ENCODE measurements at regions not wholly inside any gene's neighbourhood (a gene's known extent, or its start where the extent isn't known, plus 50 kb on each side); places are given as distances from the start of the nearest gene placed in this dataset.
A peak's percentile ranks its signal among the peaks of the same experiment; 100 is the strongest.

- no peak for TF ChIP-seq CTCF (IDR thresholded peaks at IDR 0.05)
- peaks cover 2% of the 10 kb centered on the region for H3K36me3 Mint-ChIP-seq (ENCODE audit: low read depth)
- H3K9me3 Mint-ChIP-seq (ENCODE audit: low read depth), result peaks cover 10% of the 10 kb centered on the region
- no peak overlapping the region for H3K4me3 Mint-ChIP-seq (ENCODE audit: unreplicated experiment)
- H3K27ac Mint-ChIP-seq (ENCODE audit: unreplicated experiment), result no peak overlapping the region
- H3K27me3 Mint-ChIP-seq (ENCODE audit: low read depth), result peaks cover 3% of the 10 kb centered on the region
- DNase-seq (ENCODE audit: low spot score), result no peak
- H3K4me1 Mint-ChIP-seq (ENCODE audit: low read depth), result peaks cover 10% of the 10 kb centered on the region
Measured at GRCh38 chr3:127049393-127049792, 66.5 kb downstream of the PLXNA1 start.

- TF ChIP-seq CTCF (IDR thresholded peaks at IDR 0.05), result no peak
- Mint-ChIP-seq H3K4me3 (ENCODE audit: unreplicated experiment) (no peak overlapping the region), H3K9me3 (ENCODE audit: low read depth) (peaks cover 10% of the 10 kb centered on the region), H3K27ac (ENCODE audit: unreplicated experiment) (no peak overlapping the region), H3K36me3 (ENCODE audit: low read depth) (peaks cover 2% of the 10 kb centered on the region), H3K4me1 (ENCODE audit: low read depth) (peaks cover under 1% of the 10 kb centered on the region), H3K27me3 (ENCODE audit: low read depth) (peaks cover 3% of the 10 kb centered on the region)
- peak; percentile 59 for DNase-seq (ENCODE audit: low spot score)
Measured at GRCh38 chr3:127050733-127051132, 67.8 kb downstream of the PLXNA1 start.

GRCh38 chr3:127052121-127052561 is 69.2 kb downstream of the PLXNA1 start:
- peaks cover 2% of the 10 kb centered on the region for H3K36me3 Mint-ChIP-seq (ENCODE audit: low read depth)
- H3K27ac Mint-ChIP-seq (ENCODE audit: unreplicated experiment), result no peak overlapping the region
- peak; percentile 86 for DNase-seq (ENCODE audit: low spot score)
- H3K4me3 Mint-ChIP-seq (ENCODE audit: unreplicated experiment), result no peak overlapping the region
- H3K9me3 Mint-ChIP-seq (ENCODE audit: low read depth), result peaks cover 14% of the 10 kb centered on the region
- no peak for TF ChIP-seq CTCF (IDR thresholded peaks at IDR 0.05)
- H3K27me3 Mint-ChIP-seq (ENCODE audit: low read depth), result peaks cover 4% of the 10 kb centered on the region
- H3K4me1 Mint-ChIP-seq (ENCODE audit: low read depth), result no peaks in the 10 kb centered on the region

- no peak for TF ChIP-seq CTCF (IDR thresholded peaks at IDR 0.05)
- no peaks in the 10 kb centered on the region for H3K4me1 Mint-ChIP-seq (ENCODE audit: low read depth)
- peaks cover 21% of the 10 kb centered on the region for H3K9me3 Mint-ChIP-seq (ENCODE audit: low read depth)
- no peak overlapping the region for H3K27ac Mint-ChIP-seq (ENCODE audit: unreplicated experiment)
- H3K4me3 Mint-ChIP-seq (ENCODE audit: unreplicated experiment), result no peak overlapping the region
- peak; percentile 70 for DNase-seq (ENCODE audit: low spot score)
- H3K36me3 Mint-ChIP-seq (ENCODE audit: low read depth), result peaks cover 8% of the 10 kb centered on the region
- H3K27me3 Mint-ChIP-seq (ENCODE audit: low read depth), result peaks cover 12% of the 10 kb centered on the region
Measured at GRCh38 chr3:127053026-127053425, 70.1 kb downstream of the PLXNA1 start.

- Mint-ChIP-seq H3K9me3 (ENCODE audit: low read depth) (peaks cover 22% of the 10 kb centered on the region), H3K27me3 (ENCODE audit: low read depth) (peaks cover 14% of the 10 kb centered on the region), H3K36me3 (ENCODE audit: low read depth) (peaks cover 8% of the 10 kb centered on the region), H3K27ac (ENCODE audit: unreplicated experiment) (no peak overlapping the region), H3K4me1 (ENCODE audit: low read depth) (no peaks in the 10 kb centered on the region), H3K4me3 (ENCODE audit: unreplicated experiment) (no peak overlapping the region)
- no peak for TF ChIP-seq CTCF (IDR thresholded peaks at IDR 0.05)
- no peak for DNase-seq (ENCODE audit: low spot score)
Measured at GRCh38 chr3:127053450-127053849, 70.5 kb downstream of the PLXNA1 start.

Measured in chondrocyte (in vitro differentiated cells).